ENCODE measurements at regions not wholly inside any gene's neighbourhood (a gene's known extent, or its start where the extent isn't known, plus 50 kb on each side); places are given as distances from the start of the nearest gene placed in this dataset.

- in situ Hi-C loops (cut with HindIII; ENCODE audit: extremely low pct_ligation_motif_present, low pct_unique_long_range_greater_than_20kb) (no loop called here), intact Hi-C loops (cut with micrococcal nuclease; ENCODE audit: unreplicated experiment) (no loop called here)
- DNase-seq (ENCODE audit: low spot score): no peak
- Histone ChIP-seq H3K9ac (ENCODE audit: insufficient read depth, low read depth, low read length) (no peak overlapping the region), H3K9me3 (ENCODE audit: low read length) (no peaks in the 10 kb centered on the region), H3K4me2 (ENCODE audit: low read depth, low read length) (no peak overlapping the region), H2AFZ (ENCODE audit: low read length) (no peak overlapping the region), H3K4me3 (replicated peaks in 1 of 3; ENCODE audit: insufficient read depth in 1 of 3, low read depth in 2 of 3, low read length in 3 of 3) (no peak overlapping the region), H3K27me3 (ENCODE audit: control insufficient read depth in 1 of 2, insufficient read depth in 2 of 2, low read length in 2 of 2) (no peaks in the 10 kb centered on the region), H3K4me1 (ENCODE audit: insufficient read depth, low read length) (no peaks in the 10 kb centered on the region), H4K20me1 (ENCODE audit: insufficient read depth, low read length) (no peaks in the 10 kb centered on the region), H3K27ac (ENCODE audit: extremely low read length, insufficient read depth, low read length) (no peak overlapping the region), H3K36me3 (replicated peaks in 1 of 2; ENCODE audit: control insufficient read depth in 1 of 2, insufficient read depth in 2 of 2, low read length in 2 of 2) (no peaks in the 10 kb centered on the region), H3K79me2 (ENCODE audit: insufficient read depth, low read length) (no peaks in the 10 kb centered on the region)
- CTCF ChIA-PET (ENCODE audit: low intra/inter-chr PET ratio, low total read pairs): no interaction called here
- no peak for FAIRE-seq
- no peak for ATAC-seq
- 78% methylated on average over 6 of the region's 6 CpGs for WGBS (ENCODE audit: low lambda C conversion rate)
- BruUV-seq (replicated peaks): no TSS peak
- POLR2A ChIA-PET: no interaction called here
- no peak for TF ChIP-seq IKZF4 (CRISPR knock-in tag; IDR thresholded peaks at IDR 0.05; ENCODE audit: borderline replicate concordance, low read depth, not compliant biosample characterization)
- no peak for TF ChIP-seq ERF (CRISPR knock-in tag; IDR thresholded peaks at IDR 0.05)
- no peak for TF ChIP-seq NR2C2 (CRISPR knock-in tag; IDR thresholded peaks at IDR 0.05; ENCODE audit: borderline replicate concordance)
- no peak for TF ChIP-seq RNF219 (CRISPR knock-in tag; IDR thresholded peaks at IDR 0.05)
- no peak for TF ChIP-seq ZNF331 (CRISPR knock-in tag; IDR thresholded peaks at IDR 0.05)
- TF ChIP-seq ZBED4 (CRISPR knock-in tag; IDR thresholded peaks at IDR 0.05; ENCODE audit: borderline replicate concordance): no peak
- TF ChIP-seq ZNF816 (CRISPR knock-in tag; IDR thresholded peaks at IDR 0.05; ENCODE audit: borderline replicate concordance): no peak
- TF ChIP-seq TBP (CRISPR knock-in tag; IDR thresholded peaks at IDR 0.05): no peak
- no peak for TF ChIP-seq FOXJ3 (CRISPR knock-in tag; IDR thresholded peaks at IDR 0.05; ENCODE audit: borderline replicate concordance)
- TF ChIP-seq ATF7 (IDR thresholded peaks at IDR 0.05): no peak
- TF ChIP-seq ATF7 (CRISPR knock-in tag; IDR thresholded peaks at IDR 0.05): no peak
- TF ChIP-seq MLXIP (CRISPR knock-in tag; IDR thresholded peaks at IDR 0.05; ENCODE audit: borderline replicate concordance): no peak
- TF ChIP-seq ZBTB7B (CRISPR knock-in tag; IDR thresholded peaks at IDR 0.05): no peak
- no peak for TF ChIP-seq ZNF800 (CRISPR knock-in tag; IDR thresholded peaks at IDR 0.05)
Measured at GRCh38 chr4:151532001-151532708, 123.2 kb downstream of the FHIP1A start.
